OCI-LY3 (cell line): ENCODE measurements at regions not wholly inside any gene's neighbourhood (a gene's known extent, or its start where the extent isn't known, plus 50 kb on each side); places are given as distances from the start of the nearest gene placed in this dataset.

ENCODE experiments used
- H2AFZ ChIP-seq: fragments of 200-600, 300-600 bp; shearing (Covaris generic); 2 replicates; pipeline ENCODE4 v1.6.0; 2014; ENCODE audit warnings: antibody characterized with exemption, low read depth, low read length
- H3K27ac ChIP-seq: fragments of 200-600, 300-600 bp; sonication (generic); 2 replicates; pipeline ENCODE4 v1.5.1; 2014; ENCODE audit warnings: mild to moderate bottlenecking, low read length, moderate library complexity, mixed read lengths
- H3K27me3 ChIP-seq: fragments of 200-600, 300-600 bp; sonication (generic); 2 replicates; pipeline ENCODE4 v1.6.1; 2014; ENCODE audit warnings: low read depth, low read length, mixed read lengths
- H3K36me3 ChIP-seq: fragments of 200-600, 300-600 bp; sonication (generic); replicated peaks from 2 replicates; pipeline ENCODE3; 2014; ENCODE audit warnings: low read depth, low read length, mixed read lengths
- H3K4me1 ChIP-seq: fragments of 300-600, 200-600 bp; sonication (generic); 2 replicates; pipeline ENCODE4 v1.6.1; 2014; ENCODE audit warnings: low read length, mixed read lengths
- H3K4me2 ChIP-seq: fragments of 200-600, 300-600 bp; sonication (generic); 2 replicates; pipeline ENCODE4 v1.6.1; 2014; ENCODE audit warnings: low read length, mixed read lengths
- H3K4me3 ChIP-seq: fragments of 300-600, 200-600 bp; sonication (generic); 2 replicates; pipeline ENCODE4 v1.5.1; 2014; ENCODE audit warnings: antibody characterized with exemption, mild to moderate bottlenecking, low read length, moderate library complexity
- H3K79me2 ChIP-seq: fragments of 300-600, 200-600 bp; shearing (Covaris generic); 2 replicates; pipeline ENCODE4 v1.6.1; 2014; ENCODE audit warnings: mild to moderate bottlenecking, low read length, mixed read lengths
- H3K9ac ChIP-seq: fragments of 300-600, 200-600 bp; shearing (Covaris generic); 2 replicates; pipeline ENCODE4 v1.6.0; 2014; ENCODE audit warnings: mild to moderate bottlenecking, low read length, moderate library complexity
- H3K9me3 ChIP-seq: fragments of 200-600, 300-600 bp; shearing (Covaris generic); 2 replicates; pipeline ENCODE4 v1.6.1; 2014; ENCODE audit warnings: low read length, mixed read lengths; ENCODE audit not compliant: insufficient read depth
- H4K20me1 ChIP-seq: fragments of 200-600, 300-600 bp; sonication (generic); 2 replicates; pipeline ENCODE4 v1.6.1; 2016; ENCODE audit warnings: low read length, mixed read lengths; ENCODE audit not compliant: insufficient read depth
- CTCF ChIP-seq: fragments of 200-600, 300-600 bp; sonication (generic); IDR thresholded peaks from 2 replicates; pipeline ENCODE4 v1.5.1; 2014; ENCODE audit warnings: antibody characterized with exemption, low read length, low read depth
- EZH2phosphoT487 ChIP-seq: fragments of 200-600 bp; shearing (Covaris generic); IDR thresholded peaks from 2 replicates; pipeline ENCODE4 v1.6.1; 2018; ENCODE audit warnings: antibody characterized with exemption, mixed run types, low read depth

- Histone ChIP-seq H3K9ac (no peak overlapping the region), H3K27ac (no peak overlapping the region), H4K20me1 (no peaks in the 10 kb centered on the region), H3K4me3 (no peak overlapping the region), H2AFZ (no peak overlapping the region), H3K4me2 (no peak overlapping the region), H3K4me1 (peaks cover 5% of the 10 kb centered on the region), H3K79me2 (no peaks in the 10 kb centered on the region), H3K27me3 (no peaks in the 10 kb centered on the region), H3K36me3 (no peaks in the 10 kb centered on the region), H3K9me3 (no peaks in the 10 kb centered on the region)
- TF ChIP-seq CTCF: no peak
- TF ChIP-seq EZH2phosphoT487: no peak
Observed at GRCh38 chr1:196091397-196092135, 516.7 kb downstream of the KCNT2 start.

- H3K79me2 ChIP-seq: no peaks in the 10 kb centered on the region
- no peaks in the 10 kb centered on the region for H3K9me3 ChIP-seq
- H2AFZ ChIP-seq: 0 out of 2 replicates have a peak overlapping the region, but pooled peaks have one; percentile 7
- H3K4me2 ChIP-seq: no peak overlapping the region
- H3K27ac ChIP-seq: no peak overlapping the region
- H3K4me1 ChIP-seq: peaks cover 5% of the 10 kb centered on the region
- TF ChIP-seq CTCF (no peak), EZH2phosphoT487 (no peak)
- no peaks in the 10 kb centered on the region for H4K20me1 ChIP-seq
- H3K9ac ChIP-seq: no peak overlapping the region
- no peaks in the 10 kb centered on the region for H3K36me3 ChIP-seq
- H3K4me3 ChIP-seq: no peak overlapping the region
- no peaks in the 10 kb centered on the region for H3K27me3 ChIP-seq
Observed at GRCh38 chr1:196090226-196090625, 518.0 kb downstream of the KCNT2 start.

- TF ChIP-seq CTCF (no peak), EZH2phosphoT487 (no peak)
- Histone ChIP-seq H3K4me2 (peak overlapping the region; percentile 46), H2AFZ (peak overlapping the region; percentile 89), H3K79me2 (no peaks in the 10 kb centered on the region), H3K36me3 (no peaks in the 10 kb centered on the region), H3K4me3 (peak overlapping the region; percentile 33; the same call in 1 of the 2 replicates), H3K27ac (no peak overlapping the region), H4K20me1 (no peaks in the 10 kb centered on the region), H3K9ac (no peak overlapping the region), H3K4me1 (peaks cover 5% of the 10 kb centered on the region), H3K27me3 (no peaks in the 10 kb centered on the region), H3K9me3 (no peaks in the 10 kb centered on the region)
Observed at GRCh38 chr1:196088541-196088940, 519.7 kb downstream of the KCNT2 start.

GRCh38 chr1:196078691-196079090 lies 529.5 kb downstream of the KCNT2 start:
- no peak overlapping the region for H2AFZ ChIP-seq
- TF ChIP-seq EZH2phosphoT487 (no peak), CTCF (no peak)

More at GRCh38 chr1:196078691-196079090, 529.5 kb downstream of the KCNT2 start:
- Histone ChIP-seq H3K27me3 (no peaks in the 10 kb centered on the region), H3K27ac (no peak overlapping the region), H3K79me2 (no peaks in the 10 kb centered on the region), H3K4me3 (no peak overlapping the region), H3K9ac (no peak overlapping the region), H4K20me1 (no peaks in the 10 kb centered on the region), H3K36me3 (no peaks in the 10 kb centered on the region), H3K4me1 (no peaks in the 10 kb centered on the region), H3K4me2 (no peak overlapping the region), H3K9me3 (no peaks in the 10 kb centered on the region)
